Neutrophil (primary cell): ENCODE measurements at regions not wholly inside any gene's neighbourhood (a gene's known extent, or its start where the extent isn't known, plus 50 kb on each side); places are given as distances from the start of the nearest gene placed in this dataset.

Experiments
- H3K27ac ChIP-seq: fragments of 200-600 bp; sonication (generic); 2 replicates; pipeline ENCODE4 v1.5.1; 2016; ENCODE audit warnings: mild to moderate bottlenecking, moderate library complexity
- H3K27me3 ChIP-seq: fragments of 200-600 bp; sonication (generic); 2 replicates; pipeline ENCODE4 v1.6.0; 2016; ENCODE audit warnings: mild to moderate bottlenecking
- H3K36me3 ChIP-seq: fragments of 200-600 bp; sonication (generic); 2 replicates; pipeline ENCODE4 v1.5.1; 2017
- H3K4me1 ChIP-seq, 2 experiments: fragments of 200-600 bp in 1 of 2; sonication (generic) in 1 of 2; 1 replicate in 1 of 2; 2 replicates in 1 of 2; pipeline versions ENCODE4 v1.5.1 to v1.6.1; 2013 to 2016; ENCODE audit warnings: low read depth in 1 of 2, low read length in 1 of 2, mild to moderate bottlenecking in 1 of 2, moderate library complexity in 1 of 2; ENCODE audit not compliant: control insufficient read depth in 1 of 2, insufficient read depth in 1 of 2
- H3K4me3 ChIP-seq, 2 experiments: fragments of 200-600 bp in 1 of 2; sonication (generic) in 1 of 2; 1 replicate in 1 of 2; 2 replicates in 1 of 2; pipeline ENCODE4 v1.5.1; 2013 to 2016; ENCODE audit warnings: low read depth in 1 of 2, low read length in 1 of 2, mild to moderate bottlenecking in 1 of 2, moderate library complexity in 1 of 2
- H3K9me3 ChIP-seq: fragments of 200-600 bp; sonication (generic); 2 replicates; pipeline ENCODE4 v1.5.1; 2016
- CTCF ChIP-seq: fragments of 200-600 bp; sonication (generic); IDR thresholded peaks from 2 replicates; pipeline ENCODE4 v1.5.1; 2016; ENCODE audit warnings: antibody characterized with exemption

GRCh38 chr1:88210103-88210787 is 473.8 kb upstream of the PKN2 start:
- no peak overlapping the region for H3K4me3 ChIP-seq
- H3K4me1 ChIP-seq: no peaks in the 10 kb centered on the region
- TF ChIP-seq CTCF: no peak
- no peaks in the 10 kb centered on the region for H3K27me3 ChIP-seq
- no peaks in the 10 kb centered on the region for H3K36me3 ChIP-seq
- H3K27ac ChIP-seq: no peak overlapping the region
- H3K9me3 ChIP-seq: no peaks in the 10 kb centered on the region

- TF ChIP-seq CTCF: no peak
- H3K4me1 ChIP-seq: no peaks in the 10 kb centered on the region
- H3K4me3 ChIP-seq: no peak overlapping the region
- no peaks in the 10 kb centered on the region for H3K27me3 ChIP-seq
- no peaks in the 10 kb centered on the region for H3K9me3 ChIP-seq
- H3K36me3 ChIP-seq: no peaks in the 10 kb centered on the region
- no peak overlapping the region for H3K27ac ChIP-seq
These were observed 467.6 kb upstream of the PKN2 start for GRCh38 chr1:88216441-88216840.

- TF ChIP-seq CTCF: no peak
- H3K4me3 ChIP-seq: no peak overlapping the region
- H3K27me3 ChIP-seq: no peaks in the 10 kb centered on the region
- H3K27ac ChIP-seq: no peak overlapping the region
- no peaks in the 10 kb centered on the region for H3K36me3 ChIP-seq
- no peaks in the 10 kb centered on the region for H3K9me3 ChIP-seq
- H3K4me1 ChIP-seq: no peaks in the 10 kb centered on the region
These were observed 466.7 kb upstream of the PKN2 start for GRCh38 chr1:88217386-88217785.

- Histone ChIP-seq H3K27ac (no peak overlapping the region), H3K36me3 (no peaks in the 10 kb centered on the region), H3K4me1 (no peaks in the 10 kb centered on the region), H3K27me3 (no peaks in the 10 kb centered on the region), H3K4me3 (no peak overlapping the region), H3K9me3 (no peaks in the 10 kb centered on the region)
- TF ChIP-seq CTCF: no peak
These were observed 464.6 kb upstream of the PKN2 start for GRCh38 chr1:88219521-88219920.

- no peak overlapping the region for H3K27ac ChIP-seq
- H3K36me3 ChIP-seq: no peaks in the 10 kb centered on the region
- H3K4me3 ChIP-seq: no peak overlapping the region
- H3K9me3 ChIP-seq: no peaks in the 10 kb centered on the region
- no peak for TF ChIP-seq CTCF
- H3K27me3 ChIP-seq: no peaks in the 10 kb centered on the region
- no peaks in the 10 kb centered on the region for H3K4me1 ChIP-seq
These were observed 462.7 kb upstream of the PKN2 start for GRCh38 chr1:88221411-88221810.
